ENCODE measurements at regions not wholly inside any gene's neighbourhood (a gene's known extent, or its start where the extent isn't known, plus 50 kb on each side); places are given as distances from the start of the nearest gene placed in this dataset.

DNA sequence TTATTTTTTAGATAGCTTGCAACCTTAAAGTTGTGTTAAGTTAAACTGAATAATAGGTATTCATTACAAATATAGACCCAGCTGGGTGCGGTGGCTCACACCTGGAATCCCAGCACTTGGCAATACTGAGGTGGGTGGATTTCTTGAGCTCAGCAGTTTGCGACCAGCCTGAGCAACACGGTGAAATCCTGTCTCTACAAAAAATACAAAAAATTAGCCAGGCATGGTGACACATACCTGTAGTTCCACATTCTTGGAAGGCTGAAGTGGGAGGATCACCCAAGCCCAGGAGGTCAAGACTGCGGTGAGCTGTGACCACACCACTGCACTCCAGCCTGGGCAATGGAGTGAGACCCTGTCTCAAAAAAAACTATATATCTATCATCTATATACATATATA lies 386.5 kb downstream of the PCDH17 start:
- no peak overlapping the region for H3K4me3 Mint-ChIP-seq (ENCODE audit: low read depth)
- intact Hi-C loops (cut with micrococcal nuclease) = no loop called here
- H3K27ac Mint-ChIP-seq = no peak overlapping the region
- DNase-seq (ENCODE audit: low spot score) = no peak
- H3K36me3 Mint-ChIP-seq (ENCODE audit: low read depth) = no peaks in the 10 kb centered on the region
- H3K4me1 Mint-ChIP-seq (ENCODE audit: low read depth) = no peaks in the 10 kb centered on the region
- H3K9me3 Mint-ChIP-seq = peaks cover 27% of the 10 kb centered on the region
- H3K27me3 Mint-ChIP-seq (ENCODE audit: low read depth) = no peaks in the 10 kb centered on the region

- Mint-ChIP-seq H3K4me3 (ENCODE audit: low read depth) (no peak overlapping the region), H3K4me1 (ENCODE audit: low read depth) (no peaks in the 10 kb centered on the region), H3K36me3 (ENCODE audit: low read depth) (no peaks in the 10 kb centered on the region), H3K27me3 (ENCODE audit: low read depth) (no peaks in the 10 kb centered on the region), H3K27ac (no peak overlapping the region), H3K9me3 (peaks cover 21% of the 10 kb centered on the region)
- no peak for DNase-seq (ENCODE audit: low spot score)
- intact Hi-C loops (cut with micrococcal nuclease) = no loop called here
Observed at GRCh38 chr13:58018865-58019264, 387.3 kb downstream of the PCDH17 start.

GRCh38 chr13:58024103-58024502 lies 392.6 kb downstream of the PCDH17 start:
- no peak overlapping the region for H3K4me3 Mint-ChIP-seq (ENCODE audit: low read depth)
- DNase-seq (ENCODE audit: low spot score) = no peak
- no peaks in the 10 kb centered on the region for H3K4me1 Mint-ChIP-seq (ENCODE audit: low read depth)
- no peaks in the 10 kb centered on the region for H3K27me3 Mint-ChIP-seq (ENCODE audit: low read depth)
- H3K36me3 Mint-ChIP-seq (ENCODE audit: low read depth) = no peaks in the 10 kb centered on the region
- intact Hi-C loops (cut with micrococcal nuclease) = no loop called here
- H3K27ac Mint-ChIP-seq = no peak overlapping the region
- peaks cover 24% of the 10 kb centered on the region for H3K9me3 Mint-ChIP-seq

DNA sequence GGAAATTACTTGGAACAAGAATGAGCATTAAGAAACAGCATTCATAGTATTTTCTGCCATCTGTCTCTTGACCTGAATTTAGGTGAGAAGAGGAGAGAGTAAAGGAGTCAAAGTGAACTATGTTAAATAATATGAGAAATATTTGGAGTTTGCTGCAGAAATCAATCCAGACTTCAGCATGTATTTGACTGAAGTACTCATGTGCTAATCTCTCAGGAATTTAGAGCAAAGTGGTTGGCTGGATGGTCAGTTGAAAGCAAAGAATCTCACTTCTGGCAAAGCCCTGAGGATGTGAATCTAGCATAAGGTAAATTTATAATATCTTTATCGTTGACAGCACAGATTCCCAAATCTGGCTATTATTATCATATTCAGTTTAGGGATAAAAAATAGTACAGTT lies 394.3 kb downstream of the PCDH17 start:
- intact Hi-C loops (cut with micrococcal nuclease) = no loop called here
- no peaks in the 10 kb centered on the region for H3K27me3 Mint-ChIP-seq (ENCODE audit: low read depth)

DNA sequence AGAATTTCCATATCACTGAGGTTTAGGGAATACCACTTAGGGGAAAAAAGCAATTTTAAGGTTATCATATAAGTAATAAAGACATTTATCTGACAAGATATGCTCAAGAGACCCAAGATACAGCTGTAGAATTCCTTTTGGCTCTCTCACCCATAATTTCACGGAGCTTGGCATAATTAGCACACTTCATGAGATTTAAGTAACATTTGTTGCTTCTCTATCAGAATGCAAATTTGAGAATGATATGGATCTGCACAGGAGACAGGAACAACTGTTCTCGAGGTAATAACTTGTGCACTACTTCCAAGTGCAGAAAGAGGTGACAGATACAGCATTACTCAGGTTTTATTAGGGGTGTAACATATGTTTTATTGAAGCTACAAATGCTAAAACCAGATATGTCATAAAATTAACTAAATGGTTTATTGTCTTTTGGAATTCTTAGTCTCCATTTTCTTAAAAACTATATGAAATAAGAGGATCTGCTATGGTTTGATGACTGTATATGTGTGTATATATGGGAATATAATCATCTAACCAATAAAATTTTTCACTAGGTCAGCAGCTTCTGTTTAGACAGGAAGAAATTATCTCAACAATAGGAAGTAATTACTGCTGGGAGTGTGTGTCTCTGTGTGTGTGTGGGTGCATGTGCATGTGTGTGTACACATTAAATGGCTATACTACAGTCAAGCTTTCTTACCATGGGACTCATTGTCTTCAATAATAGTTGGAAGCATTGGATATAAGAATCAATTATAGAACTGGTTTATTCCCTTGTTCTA lies 401.3 kb downstream of the PCDH17 start:
- H3K36me3 Mint-ChIP-seq (ENCODE audit: low read depth) = no peaks in the 10 kb centered on the region
- H3K27ac Mint-ChIP-seq = no peak overlapping the region
- no peaks in the 10 kb centered on the region for H3K4me1 Mint-ChIP-seq (ENCODE audit: low read depth)
- DNase-seq (ENCODE audit: low spot score) = no peak
- H3K4me3 Mint-ChIP-seq (ENCODE audit: low read depth) = no peak overlapping the region
- no peaks in the 10 kb centered on the region for H3K27me3 Mint-ChIP-seq (ENCODE audit: low read depth)
- intact Hi-C loops (cut with micrococcal nuclease) = no loop called here
- peaks cover 17% of the 10 kb centered on the region for H3K9me3 Mint-ChIP-seq

More for the DNA sequence above, 394.3 kb downstream of the PCDH17 start:
- no peak overlapping the region for H3K27ac Mint-ChIP-seq
- H3K4me1 Mint-ChIP-seq (ENCODE audit: low read depth) = no peaks in the 10 kb centered on the region
- no peak for DNase-seq (ENCODE audit: low spot score)
- H3K9me3 Mint-ChIP-seq = peaks cover 21% of the 10 kb centered on the region
- no peak overlapping the region for H3K4me3 Mint-ChIP-seq (ENCODE audit: low read depth)
- H3K36me3 Mint-ChIP-seq (ENCODE audit: low read depth) = no peaks in the 10 kb centered on the region

DNA sequence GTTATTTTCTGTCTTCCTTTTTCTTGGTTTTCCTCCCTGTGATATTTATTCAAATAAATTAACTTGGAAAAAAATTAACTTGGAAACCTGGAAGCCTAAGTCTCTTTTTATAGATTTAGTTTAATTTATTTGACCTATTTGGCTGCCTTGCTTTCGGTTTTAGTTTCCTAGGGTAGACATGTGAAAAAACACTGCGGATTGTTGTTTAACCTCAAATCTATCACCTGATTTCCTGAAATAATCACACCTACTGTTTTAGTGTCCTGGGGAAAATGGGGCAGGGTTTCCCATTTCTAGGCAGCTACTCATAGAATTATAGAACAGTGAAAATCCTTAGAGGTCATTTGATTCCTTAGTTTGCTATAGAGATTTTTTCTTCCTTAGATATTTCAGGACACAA lies 412.4 kb downstream of the PCDH17 start:
- DNase-seq (ENCODE audit: low spot score) = no peak
- no peaks in the 10 kb centered on the region for H3K36me3 Mint-ChIP-seq (ENCODE audit: low read depth)
- H3K4me3 Mint-ChIP-seq (ENCODE audit: low read depth) = no peak overlapping the region
- no peak overlapping the region for H3K27ac Mint-ChIP-seq
- peaks cover 17% of the 10 kb centered on the region for H3K9me3 Mint-ChIP-seq
- no peaks in the 10 kb centered on the region for H3K4me1 Mint-ChIP-seq (ENCODE audit: low read depth)
- intact Hi-C loops (cut with micrococcal nuclease) = no loop called here
- H3K27me3 Mint-ChIP-seq (ENCODE audit: low read depth) = no peaks in the 10 kb centered on the region

GRCh38 chr13:58048670-58049069 lies 417.1 kb downstream of the PCDH17 start:
- Mint-ChIP-seq H3K4me3 (ENCODE audit: low read depth) (no peak overlapping the region), H3K9me3 (peaks cover 30% of the 10 kb centered on the region), H3K4me1 (ENCODE audit: low read depth) (no peaks in the 10 kb centered on the region), H3K27ac (no peak overlapping the region), H3K36me3 (ENCODE audit: low read depth) (no peaks in the 10 kb centered on the region), H3K27me3 (ENCODE audit: low read depth) (no peaks in the 10 kb centered on the region)
- intact Hi-C loops (cut with micrococcal nuclease) = no loop called here
- no peak for DNase-seq (ENCODE audit: low spot score)

GRCh38 chr13:58051396-58051795 lies 419.9 kb downstream of the PCDH17 start:
- no peaks in the 10 kb centered on the region for H3K27me3 Mint-ChIP-seq (ENCODE audit: low read depth)
- H3K4me3 Mint-ChIP-seq (ENCODE audit: low read depth) = no peak overlapping the region
- H3K4me1 Mint-ChIP-seq (ENCODE audit: low read depth) = no peaks in the 10 kb centered on the region
- H3K27ac Mint-ChIP-seq = no peak overlapping the region
- intact Hi-C loops (cut with micrococcal nuclease) = no loop called here
- no peak for DNase-seq (ENCODE audit: low spot score)
- H3K36me3 Mint-ChIP-seq (ENCODE audit: low read depth) = no peaks in the 10 kb centered on the region
- peaks cover 26% of the 10 kb centered on the region for H3K9me3 Mint-ChIP-seq

DNA sequence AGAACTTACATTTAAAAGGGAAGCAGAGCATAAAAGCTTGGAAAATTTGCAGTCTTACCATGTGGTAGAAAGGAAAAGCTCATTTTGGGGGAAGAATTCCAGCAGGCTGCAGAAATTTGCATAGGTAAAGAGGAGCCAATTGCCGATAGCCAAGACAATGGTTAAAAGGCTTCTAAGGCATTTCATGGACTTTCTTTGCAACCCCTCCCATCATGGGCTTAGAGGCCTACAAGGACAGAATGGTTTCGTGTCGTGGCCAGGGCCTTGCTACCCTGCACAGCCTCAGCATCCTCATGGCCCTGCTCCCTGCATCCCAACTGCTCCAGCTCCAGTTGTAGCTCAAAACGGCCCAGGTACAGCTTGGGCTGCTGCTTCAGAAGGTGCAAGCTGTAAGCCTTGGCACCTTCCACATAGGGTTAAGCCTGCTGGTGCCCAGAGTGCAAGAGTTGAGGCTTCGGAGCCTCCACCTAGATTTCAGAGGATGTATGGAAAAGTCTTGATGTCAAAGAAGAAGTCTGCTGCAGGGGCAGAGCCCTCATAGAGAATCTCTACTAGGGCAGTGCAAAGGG lies 420.3 kb downstream of the PCDH17 start:
- Mint-ChIP-seq H3K27me3 (ENCODE audit: low read depth) (no peaks in the 10 kb centered on the region), H3K4me1 (ENCODE audit: low read depth) (no peaks in the 10 kb centered on the region), H3K27ac (no peak overlapping the region), H3K9me3 (peaks cover 24% of the 10 kb centered on the region), H3K36me3 (ENCODE audit: low read depth) (no peaks in the 10 kb centered on the region), H3K4me3 (ENCODE audit: low read depth) (no peak overlapping the region)
- DNase-seq (ENCODE audit: low spot score) = no peak
- intact Hi-C loops (cut with micrococcal nuclease) = no loop called here

- Mint-ChIP-seq H3K27ac (no peak overlapping the region), H3K36me3 (ENCODE audit: low read depth) (no peaks in the 10 kb centered on the region), H3K4me1 (ENCODE audit: low read depth) (no peaks in the 10 kb centered on the region), H3K27me3 (ENCODE audit: low read depth) (no peaks in the 10 kb centered on the region), H3K4me3 (ENCODE audit: low read depth) (no peak overlapping the region), H3K9me3 (peaks cover 16% of the 10 kb centered on the region)
- intact Hi-C loops (cut with micrococcal nuclease) = no loop called here
- DNase-seq (ENCODE audit: low spot score) = no peak
Observed at GRCh38 chr13:58056426-58056825, 424.9 kb downstream of the PCDH17 start.

- H3K4me1 Mint-ChIP-seq (ENCODE audit: low read depth) = no peaks in the 10 kb centered on the region
- H3K36me3 Mint-ChIP-seq (ENCODE audit: low read depth) = no peaks in the 10 kb centered on the region
- no peaks in the 10 kb centered on the region for H3K27me3 Mint-ChIP-seq (ENCODE audit: low read depth)
- no peak overlapping the region for H3K4me3 Mint-ChIP-seq (ENCODE audit: low read depth)
- intact Hi-C loops (cut with micrococcal nuclease) = no loop called here
- peaks cover 4% of the 10 kb centered on the region for H3K9me3 Mint-ChIP-seq
- no peak overlapping the region for H3K27ac Mint-ChIP-seq
- DNase-seq (ENCODE audit: low spot score) = no peak
Observed at GRCh38 chr13:58059624-58060023, 428.1 kb downstream of the PCDH17 start.

- Mint-ChIP-seq H3K27me3 (ENCODE audit: low read depth) (no peaks in the 10 kb centered on the region), H3K27ac (no peak overlapping the region), H3K9me3 (peaks cover 8% of the 10 kb centered on the region), H3K36me3 (ENCODE audit: low read depth) (no peaks in the 10 kb centered on the region), H3K4me1 (ENCODE audit: low read depth) (no peaks in the 10 kb centered on the region), H3K4me3 (ENCODE audit: low read depth) (no peak overlapping the region)
- DNase-seq (ENCODE audit: low spot score) = no peak
- intact Hi-C loops (cut with micrococcal nuclease) = no loop called here
Observed at GRCh38 chr13:58080806-58081205, 449.3 kb downstream of the PCDH17 start.

DNA sequence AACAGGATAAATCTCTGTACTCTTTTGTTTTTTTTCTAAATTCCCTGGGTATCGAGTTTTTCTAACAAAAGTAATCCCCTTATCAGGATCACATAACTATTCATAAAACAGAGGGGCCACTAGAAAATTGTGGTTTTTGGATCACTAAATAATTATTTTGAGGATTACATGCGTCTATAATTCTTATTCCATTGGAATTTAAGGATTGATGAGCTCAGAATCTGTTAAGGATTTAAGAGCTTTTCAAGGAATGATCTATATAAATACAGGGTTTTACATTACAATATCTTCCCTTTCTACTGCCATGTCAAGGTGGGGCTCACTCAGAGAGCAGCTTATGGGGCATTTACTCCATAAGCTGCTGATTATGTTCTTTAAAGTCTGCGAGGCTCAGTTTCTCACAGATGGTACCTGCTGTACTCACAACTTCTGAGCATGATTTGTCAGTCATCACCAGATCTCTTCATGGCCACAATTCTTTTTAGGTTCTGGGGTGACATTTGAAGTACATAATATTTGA lies 449.8 kb downstream of the PCDH17 start:
- Mint-ChIP-seq H3K4me1 (ENCODE audit: low read depth) (no peaks in the 10 kb centered on the region), H3K4me3 (ENCODE audit: low read depth) (no peak overlapping the region), H3K27me3 (ENCODE audit: low read depth) (no peaks in the 10 kb centered on the region), H3K9me3 (peaks cover 8% of the 10 kb centered on the region), H3K27ac (no peak overlapping the region), H3K36me3 (ENCODE audit: low read depth) (no peaks in the 10 kb centered on the region)
- no peak for DNase-seq (ENCODE audit: low spot score)
- intact Hi-C loops (cut with micrococcal nuclease) = no loop called here

Measured in activated T-helper 2 cell treated with anti-CD3 and anti-CD28 coated beads, Interferon-gamma antibody, Interleukin-2, Interleukin-4, amounts not matched to agents 10 μg/mL and 5 μg/mL and 100 μg/mL, durations not matched to agents 14 hours and 24 hours and 36 hours (primary cell).